Cardiac fibroblast (primary cell): ENCODE measurements at regions not wholly inside any gene's neighbourhood (a gene's known extent, or its start where the extent isn't known, plus 50 kb on each side); places are given as distances from the start of the nearest gene placed in this dataset.

Source experiments
- DNase-seq, 2 donors: peaks; one replicate each; pipeline versions ENCODE4 v3.0.0 to v3.0.0-alpha.2; 2010; ENCODE audit warnings: low read depth in 2 of 2
- H3K4me3 ChIP-seq, 2 donors: replicated peaks in 1 of 2; 1 replicate in 1 of 2; 2 replicates in 1 of 2; pipeline ENCODE4 v1.5.1; 2011; ENCODE audit warnings: low read depth in 2 of 2, low read length in 2 of 2, mild to moderate bottlenecking in 2 of 2, moderate library complexity in 1 of 2
- CTCF ChIP-seq: IDR thresholded peaks from one replicate; pipeline ENCODE4 v1.5.1; 2011; ENCODE audit warnings: low read depth, mild to moderate bottlenecking, low read length, inconsistent platforms

GRCh38 chr19:30315159-30315558 lies 57.0 kb upstream of the ZNF536 start:
- TF ChIP-seq CTCF: no peak
- no peak for DNase-seq
- no peak overlapping the region for H3K4me3 ChIP-seq

- TF ChIP-seq CTCF: no peak
- DNase-seq: no peak
- no peak overlapping the region for H3K4me3 ChIP-seq
Measured at GRCh38 chr19:30316000-30316491, 56.1 kb upstream of the ZNF536 start.

GRCh38 chr19:30316560-30317106 lies 55.6 kb upstream of the ZNF536 start:
- DNase-seq: no peak
- no peak for TF ChIP-seq CTCF
- H3K4me3 ChIP-seq: no peak overlapping the region

GRCh38 chr19:30317403-30317802 lies 54.8 kb upstream of the ZNF536 start:
- no peak for DNase-seq
- TF ChIP-seq CTCF: no peak
- no peak overlapping the region for H3K4me3 ChIP-seq

- no peak for DNase-seq
- no peak overlapping the region for H3K4me3 ChIP-seq
- no peak for TF ChIP-seq CTCF
Measured at GRCh38 chr19:30318261-30318660, 53.9 kb upstream of the ZNF536 start.

- H3K4me3 ChIP-seq: no peak overlapping the region
- no peak for TF ChIP-seq CTCF
- no peak for DNase-seq
Measured at GRCh38 chr19:30318936-30319335, 53.2 kb upstream of the ZNF536 start.

- no peak overlapping the region for H3K4me3 ChIP-seq
- DNase-seq: no peak
- no peak for TF ChIP-seq CTCF
Measured at GRCh38 chr19:30319411-30319810, 52.8 kb upstream of the ZNF536 start.
